ENCODE measurements at regions not wholly inside any gene's neighbourhood (a gene's known extent, or its start where the extent isn't known, plus 50 kb on each side); places are given as distances from the start of the nearest gene placed in this dataset.

DNA sequence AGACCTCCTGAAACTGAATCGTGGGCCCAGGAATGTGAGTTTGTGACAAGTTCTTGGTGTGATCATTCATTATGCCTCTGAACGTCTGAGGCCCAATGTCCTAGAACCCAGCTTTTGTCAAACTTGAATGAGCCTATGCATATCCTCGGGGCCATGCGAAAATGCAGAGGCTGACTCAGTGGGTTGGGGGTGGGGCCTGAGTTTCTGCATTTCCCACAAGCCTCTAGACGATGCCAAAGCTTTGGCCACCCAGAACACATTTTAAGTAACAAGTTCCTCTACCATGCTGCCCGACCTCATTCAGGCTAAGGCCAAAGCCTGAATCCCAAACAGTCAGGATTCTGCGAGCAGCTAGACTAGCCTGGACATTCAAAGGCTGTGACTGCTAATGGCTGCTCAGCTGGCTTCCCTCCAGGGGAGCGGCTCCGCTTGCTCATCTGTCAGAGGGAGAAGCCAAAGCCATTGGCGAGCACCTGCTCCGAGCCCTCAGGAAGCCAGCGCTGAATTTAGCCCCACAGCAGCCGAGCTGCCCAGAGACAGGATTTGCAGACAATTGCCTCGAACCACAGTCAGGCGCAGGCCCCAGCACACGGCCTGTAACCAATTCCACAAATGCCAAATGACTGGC, 177.5 kb downstream of the ZDHHC21 start:
- ChIA-PET RAD21 (ENCODE audit: low non-redundant PET in 1 of 2, low total read pairs in 2 of 2, uncharacterized antibody in 2 of 2, unreplicated experiment in 2 of 2) (no interaction called here), CTCF (no interaction called here), POLR2A (no interaction called here)
- no peak overlapping the region for H3K4me2 ChIP-seq (ENCODE audit: low read length)
- no peaks in the 10 kb centered on the region for H3K36me3 ChIP-seq (ENCODE audit: control insufficient read depth in 1 of 2, insufficient read depth in 2 of 2, low read length in 2 of 2)
- H3K27me3 ChIP-seq (ENCODE audit: insufficient read depth, low read length) = peaks cover 3% of the 10 kb centered on the region; the same call in 1 of the 2 replicates
- no peaks in the 10 kb centered on the region for H3K9me3 ChIP-seq (ENCODE audit: control insufficient read depth in 1 of 2, insufficient read depth in 1 of 2, low read depth in 1 of 2, low read length in 2 of 2)
- H3K4me1 ChIP-seq (ENCODE audit: control insufficient read depth in 1 of 2, insufficient read depth in 2 of 2, low read length in 2 of 2) = no peaks in the 10 kb centered on the region
- H3K9ac ChIP-seq (ENCODE audit: low read length) = no peak overlapping the region
- no peak for ATAC-seq
- TF ChIP-seq, protein P1, sequence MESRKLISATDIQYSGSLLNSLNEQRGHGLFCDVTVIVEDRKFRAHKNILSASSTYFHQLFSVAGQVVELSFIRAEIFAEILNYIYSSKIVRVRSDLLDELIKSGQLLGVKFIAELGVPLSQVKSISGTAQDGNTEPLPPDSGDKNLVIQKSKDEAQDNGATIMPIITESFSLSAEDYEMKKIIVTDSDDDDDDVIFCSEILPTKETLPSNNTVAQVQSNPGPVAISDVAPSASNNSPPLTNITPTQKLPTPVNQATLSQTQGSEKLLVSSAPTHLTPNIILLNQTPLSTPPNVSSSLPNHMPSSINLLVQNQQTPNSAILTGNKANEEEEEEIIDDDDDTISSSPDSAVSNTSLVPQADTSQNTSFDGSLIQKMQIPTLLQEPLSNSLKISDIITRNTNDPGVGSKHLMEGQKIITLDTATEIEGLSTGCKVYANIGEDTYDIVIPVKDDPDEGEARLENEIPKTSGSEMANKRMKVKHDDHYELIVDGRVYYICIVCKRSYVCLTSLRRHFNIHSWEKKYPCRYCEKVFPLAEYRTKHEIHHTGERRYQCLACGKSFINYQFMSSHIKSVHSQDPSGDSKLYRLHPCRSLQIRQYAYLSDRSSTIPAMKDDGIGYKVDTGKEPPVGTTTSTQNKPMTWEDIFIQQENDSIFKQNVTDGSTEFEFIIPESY (IDR thresholded peaks at IDR 0.05; ENCODE audit: extremely low read depth, insufficient replicate concordance, low read length) = no peak
- TF ChIP-seq, protein P2, sequence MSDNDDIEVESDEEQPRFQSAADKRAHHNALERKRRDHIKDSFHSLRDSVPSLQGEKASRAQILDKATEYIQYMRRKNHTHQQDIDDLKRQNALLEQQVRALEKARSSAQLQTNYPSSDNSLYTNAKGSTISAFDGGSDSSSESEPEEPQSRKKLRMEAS (IDR thresholded peaks at IDR 0.05) = no peak
- TF ChIP-seq POLR2A (IDR thresholded peaks at IDR 0.05; ENCODE audit: borderline replicate concordance, extremely low read depth, insufficient read depth, insufficient read length) = no peak
- no peak for TF ChIP-seq POLR2AphosphoS5 (IDR thresholded peaks at IDR 0.05; ENCODE audit: low read depth, low read length)
- no peak for TF ChIP-seq YY1 (IDR thresholded peaks at IDR 0.05; ENCODE audit: extremely low read depth, insufficient replicate concordance, low read depth, low read length)
- TF ChIP-seq SIN3A (IDR thresholded peaks at IDR 0.05; ENCODE audit: low read depth) = no peak
- TF ChIP-seq SP1 (IDR thresholded peaks at IDR 0.05; ENCODE audit: low read depth) = no peak
- H2AFZ ChIP-seq (ENCODE audit: low read depth, low read length, poor library complexity, severe bottlenecking) = no peak overlapping the region
- intact Hi-C loops (cut with micrococcal nuclease) = no loop called here
- H4K20me1 ChIP-seq (ENCODE audit: insufficient read depth) = no peaks in the 10 kb centered on the region
- H3K27ac ChIP-seq (ENCODE audit: low read depth, low read length) = no peak overlapping the region
- BruUV-seq (replicated peaks) = no TSS peak
- H3K9me2 ChIP-seq (ENCODE audit: insufficient read depth) = no peaks in the 10 kb centered on the region
- no peaks in the 10 kb centered on the region for H3K79me2 ChIP-seq (ENCODE audit: insufficient read depth, low read length)
- H3K4me3 ChIP-seq (replicated peaks in 1 of 2; ENCODE audit: low read depth in 1 of 2, low read length in 2 of 2) = no peak overlapping the region
- DNase-seq (ENCODE audit: low read depth, low spot score) = no peak

DNA sequence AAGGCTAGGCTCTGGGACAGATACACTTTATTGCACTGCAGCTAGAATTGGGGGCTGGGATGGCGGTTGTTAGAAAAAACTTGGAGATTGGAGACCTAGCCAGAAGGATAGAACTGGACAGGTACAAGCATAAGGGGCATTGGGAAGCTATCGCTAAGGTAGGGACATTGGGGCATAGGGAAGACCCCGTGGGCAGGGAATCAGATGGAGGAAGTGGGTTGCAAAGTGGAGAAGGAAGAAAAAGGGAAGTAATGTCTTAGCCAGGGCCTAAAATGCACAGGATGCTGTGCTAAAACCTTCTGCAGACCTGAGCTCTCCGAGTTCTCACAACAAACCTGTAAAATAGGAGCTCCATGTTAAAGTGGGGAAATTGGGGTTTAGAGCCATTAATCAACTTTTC, 178.2 kb downstream of the ZDHHC21 start:
- ATAC-seq (no peak), DNase-seq (ENCODE audit: low read depth, low spot score) (no peak)
- Histone ChIP-seq H3K9me2 (ENCODE audit: insufficient read depth) (no peaks in the 10 kb centered on the region), H3K36me3 (ENCODE audit: control insufficient read depth in 1 of 2, insufficient read depth in 2 of 2, low read length in 2 of 2) (no peaks in the 10 kb centered on the region), H3K4me3 (replicated peaks in 1 of 2; ENCODE audit: low read depth in 1 of 2, low read length in 2 of 2) (no peak overlapping the region), H3K4me2 (ENCODE audit: low read length) (no peak overlapping the region), H3K4me1 (ENCODE audit: control insufficient read depth in 1 of 2, insufficient read depth in 2 of 2, low read length in 2 of 2) (no peaks in the 10 kb centered on the region), H3K27ac (ENCODE audit: low read depth, low read length) (no peak overlapping the region), H3K79me2 (ENCODE audit: insufficient read depth, low read length) (no peaks in the 10 kb centered on the region), H3K27me3 (ENCODE audit: insufficient read depth, low read length) (0 out of 2 replicates have a peak, but pooled peaks cover 3% of the 10 kb centered on the region), H3K9me3 (ENCODE audit: control insufficient read depth in 1 of 2, insufficient read depth in 1 of 2, low read depth in 1 of 2, low read length in 2 of 2) (no peaks in the 10 kb centered on the region), H3K9ac (ENCODE audit: low read length) (no peak overlapping the region), H2AFZ (ENCODE audit: low read depth, low read length, poor library complexity, severe bottlenecking) (no peak overlapping the region), H4K20me1 (ENCODE audit: insufficient read depth) (no peaks in the 10 kb centered on the region)
- POLR2A ChIA-PET = no interaction called here
- BruUV-seq (replicated peaks) = no TSS peak
- CTCF ChIA-PET = no interaction called here
- RAD21 ChIA-PET (ENCODE audit: low non-redundant PET in 1 of 2, low total read pairs in 2 of 2, uncharacterized antibody in 2 of 2, unreplicated experiment in 2 of 2) = no interaction called here
- intact Hi-C loops (cut with micrococcal nuclease) = no loop called here
- TF ChIP-seq EZH2phosphoT487 (IDR thresholded peaks at IDR 0.05; ENCODE audit: borderline replicate concordance) (no peak), ZNF274 (IDR thresholded peaks at IDR 0.05; ENCODE audit: low read depth, low read length) (no peak), ATF3 (IDR thresholded peaks at IDR 0.05) (no peak), SRF (IDR thresholded peaks at IDR 0.05; ENCODE audit: low read depth) (no peak), SP1 (IDR thresholded peaks at IDR 0.05; ENCODE audit: low read depth) (no peak), ELF1 (IDR thresholded peaks at IDR 0.05; ENCODE audit: borderline replicate concordance, low read depth) (no peak), RAD21 (IDR thresholded peaks at IDR 0.05; ENCODE audit: low read depth) (no peak), EZH2 (IDR thresholded peaks at IDR 0.05) (no peak), POLR2AphosphoS5 (IDR thresholded peaks at IDR 0.05; ENCODE audit: low read depth, low read length) (no peak)
- TF ChIP-seq, protein P3, sequence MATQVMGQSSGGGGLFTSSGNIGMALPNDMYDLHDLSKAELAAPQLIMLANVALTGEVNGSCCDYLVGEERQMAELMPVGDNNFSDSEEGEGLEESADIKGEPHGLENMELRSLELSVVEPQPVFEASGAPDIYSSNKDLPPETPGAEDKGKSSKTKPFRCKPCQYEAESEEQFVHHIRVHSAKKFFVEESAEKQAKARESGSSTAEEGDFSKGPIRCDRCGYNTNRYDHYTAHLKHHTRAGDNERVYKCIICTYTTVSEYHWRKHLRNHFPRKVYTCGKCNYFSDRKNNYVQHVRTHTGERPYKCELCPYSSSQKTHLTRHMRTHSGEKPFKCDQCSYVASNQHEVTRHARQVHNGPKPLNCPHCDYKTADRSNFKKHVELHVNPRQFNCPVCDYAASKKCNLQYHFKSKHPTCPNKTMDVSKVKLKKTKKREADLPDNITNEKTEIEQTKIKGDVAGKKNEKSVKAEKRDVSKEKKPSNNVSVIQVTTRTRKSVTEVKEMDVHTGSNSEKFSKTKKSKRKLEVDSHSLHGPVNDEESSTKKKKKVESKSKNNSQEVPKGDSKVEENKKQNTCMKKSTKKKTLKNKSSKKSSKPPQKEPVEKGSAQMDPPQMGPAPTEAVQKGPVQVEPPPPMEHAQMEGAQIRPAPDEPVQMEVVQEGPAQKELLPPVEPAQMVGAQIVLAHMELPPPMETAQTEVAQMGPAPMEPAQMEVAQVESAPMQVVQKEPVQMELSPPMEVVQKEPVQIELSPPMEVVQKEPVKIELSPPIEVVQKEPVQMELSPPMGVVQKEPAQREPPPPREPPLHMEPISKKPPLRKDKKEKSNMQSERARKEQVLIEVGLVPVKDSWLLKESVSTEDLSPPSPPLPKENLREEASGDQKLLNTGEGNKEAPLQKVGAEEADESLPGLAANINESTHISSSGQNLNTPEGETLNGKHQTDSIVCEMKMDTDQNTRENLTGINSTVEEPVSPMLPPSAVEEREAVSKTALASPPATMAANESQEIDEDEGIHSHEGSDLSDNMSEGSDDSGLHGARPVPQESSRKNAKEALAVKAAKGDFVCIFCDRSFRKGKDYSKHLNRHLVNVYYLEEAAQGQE (IDR thresholded peaks at IDR 0.05; ENCODE audit: low read depth) = no peak

Data from HCT116 (cell line).